WTC11 (cell line): ENCODE measurements at regions not wholly inside any gene's neighbourhood (a gene's known extent, or its start where the extent isn't known, plus 50 kb on each side); places are given as distances from the start of the nearest gene placed in this dataset.

Experiments
- CTCF ChIP-seq: fragments of 200-600 bp; IDR thresholded peaks from 2 replicates; pipeline ENCODE4 v1.8.0; 2022; ENCODE audit warnings: antibody characterized with exemption
- ELF4 ChIP-seq: sonication (generic); formaldehyde crosslinking; IDR thresholded peaks from 2 replicates; pipeline ENCODE4 v1.8.1; 2022; ENCODE audit warnings: low read depth, mild to moderate bottlenecking, moderate library complexity, missing genetic modification reagents
- MAX ChIP-seq: sonication (generic); formaldehyde crosslinking; IDR thresholded peaks from 2 replicates; pipeline ENCODE4 v1.8.0; 2022; ENCODE audit warnings: mild to moderate bottlenecking, missing genetic modification reagents
- MXD4 ChIP-seq: fragments of 250-450 bp; sonication (Bioruptor Pico); IDR thresholded peaks from 2 replicates; pipeline ENCODE4 v1.8.0; 2021; ENCODE audit warnings: mild to moderate bottlenecking, moderate library complexity, borderline replicate concordance
- MYBL2 ChIP-seq: sonication (generic); formaldehyde crosslinking; IDR thresholded peaks from 2 replicates; pipeline ENCODE4 v1.8.1; 2023; ENCODE audit warnings: mild to moderate bottlenecking, moderate library complexity, missing genetic modification reagents
- NR2C2 ChIP-seq: sonication (generic); formaldehyde crosslinking; IDR thresholded peaks from 2 replicates; pipeline ENCODE4 v1.8.0; 2022; ENCODE audit warnings: mild to moderate bottlenecking, missing genetic modification reagents
- NR3C1 ChIP-seq: sonication (generic); formaldehyde crosslinking; conservative IDR thresholded peaks from 2 replicates; pipeline ENCODE4 v1.8.1; 2023; ENCODE audit warnings: low read depth, mild to moderate bottlenecking, missing genetic modification reagents
- SP1 ChIP-seq: sonication (generic); formaldehyde crosslinking; conservative IDR thresholded peaks from 2 replicates; pipeline ENCODE4 v1.8.1; 2022; ENCODE audit warnings: missing genetic modification reagents
- TEAD4 ChIP-seq: sonication (generic); formaldehyde crosslinking; IDR thresholded peaks from 2 replicates; pipeline ENCODE4 v1.8.0; 2022; ENCODE audit warnings: mild to moderate bottlenecking, missing genetic modification reagents
- USF1 ChIP-seq: sonication (generic); formaldehyde crosslinking; IDR thresholded peaks from 2 replicates; pipeline ENCODE4 v1.8.0; 2022; ENCODE audit warnings: mild to moderate bottlenecking, missing genetic modification reagents
- TF ChIP-seq, protein P1 (sequence below): sonication (generic); formaldehyde crosslinking; IDR thresholded peaks from 2 replicates; pipeline ENCODE4 v1.8.1; 2023; ENCODE audit warnings: mild to moderate bottlenecking, missing genetic modification reagents
- TF ChIP-seq, protein P2 (sequence below): sonication (generic); formaldehyde crosslinking; IDR thresholded peaks from 2 replicates; pipeline ENCODE4 v1.8.1; 2023; ENCODE audit warnings: mild to moderate bottlenecking, missing genetic modification reagents, moderate library complexity

DNA sequence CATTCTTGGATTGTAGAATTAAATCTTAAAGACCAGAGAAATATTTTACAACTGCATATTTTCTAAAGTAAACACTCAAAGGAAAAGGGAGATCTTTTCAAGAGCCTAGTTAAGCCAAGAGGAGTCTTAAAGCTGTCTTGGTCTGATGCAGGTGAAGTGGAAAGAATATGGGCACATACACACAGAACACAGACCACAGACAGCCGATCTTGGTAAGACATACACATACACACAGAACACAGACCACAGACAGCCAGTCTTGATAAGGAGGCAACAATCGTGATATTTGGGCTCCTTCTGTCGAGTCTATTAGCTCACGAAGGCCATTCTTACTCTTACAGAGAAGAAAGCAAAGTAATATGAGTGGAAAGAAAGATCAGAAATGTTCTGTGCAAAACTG, 1153.9 kb upstream of the TMPRSS15 start:
- TF ChIP-seq CTCF (no peak), MXD4 (CRISPR knock-in tag) (no peak), NR3C1 (CRISPR knock-in tag) (no peak), NR2C2 (CRISPR knock-in tag) (no peak), SP1 (CRISPR knock-in tag) (no peak), TEAD4 (no peak), ELF4 (no peak), MYBL2 (CRISPR knock-in tag) (no peak), MAX (CRISPR knock-in tag) (no peak), USF1 (CRISPR knock-in tag) (no peak)
- TF ChIP-seq, protein P1, sequence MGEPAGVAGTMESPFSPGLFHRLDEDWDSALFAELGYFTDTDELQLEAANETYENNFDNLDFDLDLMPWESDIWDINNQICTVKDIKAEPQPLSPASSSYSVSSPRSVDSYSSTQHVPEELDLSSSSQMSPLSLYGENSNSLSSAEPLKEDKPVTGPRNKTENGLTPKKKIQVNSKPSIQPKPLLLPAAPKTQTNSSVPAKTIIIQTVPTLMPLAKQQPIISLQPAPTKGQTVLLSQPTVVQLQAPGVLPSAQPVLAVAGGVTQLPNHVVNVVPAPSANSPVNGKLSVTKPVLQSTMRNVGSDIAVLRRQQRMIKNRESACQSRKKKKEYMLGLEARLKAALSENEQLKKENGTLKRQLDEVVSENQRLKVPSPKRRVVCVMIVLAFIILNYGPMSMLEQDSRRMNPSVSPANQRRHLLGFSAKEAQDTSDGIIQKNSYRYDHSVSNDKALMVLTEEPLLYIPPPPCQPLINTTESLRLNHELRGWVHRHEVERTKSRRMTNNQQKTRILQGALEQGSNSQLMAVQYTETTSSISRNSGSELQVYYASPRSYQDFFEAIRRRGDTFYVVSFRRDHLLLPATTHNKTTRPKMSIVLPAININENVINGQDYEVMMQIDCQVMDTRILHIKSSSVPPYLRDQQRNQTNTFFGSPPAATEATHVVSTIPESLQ (CRISPR knock-in tag), result no peak
- TF ChIP-seq, protein P2, sequence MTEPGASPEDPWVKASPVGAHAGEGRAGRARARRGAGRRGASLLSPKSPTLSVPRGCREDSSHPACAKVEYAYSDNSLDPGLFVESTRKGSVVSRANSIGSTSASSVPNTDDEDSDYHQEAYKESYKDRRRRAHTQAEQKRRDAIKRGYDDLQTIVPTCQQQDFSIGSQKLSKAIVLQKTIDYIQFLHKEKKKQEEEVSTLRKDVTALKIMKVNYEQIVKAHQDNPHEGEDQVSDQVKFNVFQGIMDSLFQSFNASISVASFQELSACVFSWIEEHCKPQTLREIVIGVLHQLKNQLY (CRISPR knock-in tag), result no peak
